ENCODE measurements at regions not wholly inside any gene's neighbourhood (a gene's known extent, or its start where the extent isn't known, plus 50 kb on each side); places are given as distances from the start of the nearest gene placed in this dataset.
A peak's percentile ranks its signal among the peaks of the same experiment; 100 is the strongest.

GRCh38 chr7:156558198-156558597 lies 82.4 kb upstream of the RNF32 start:
- Histone ChIP-seq H3K27me3 (no peaks in the 10 kb centered on the region), H3K4me3 (no peak overlapping the region), H3K9ac (no peak overlapping the region), H3K4me1 (no peaks in the 10 kb centered on the region), H4K20me1 (no peaks in the 10 kb centered on the region), H3K27ac (no peak overlapping the region), H3K36me3 (no peaks in the 10 kb centered on the region), H3K9me3 (replicated peaks in 1 of 11) (peaks cover 0 to 7% (median 4%) of the 10 kb centered on the region in 11 experiments; a peak in 18 of 22 replicates), H3K4me2 (no peak overlapping the region)
- no peak for TF ChIP-seq Cebpa-rat (IDR thresholded peaks at IDR 0.05)

GRCh38 chr7:156556083-156556482 lies 84.5 kb upstream of the RNF32 start:
- no peaks in the 10 kb centered on the region for H3K36me3 ChIP-seq
- TF ChIP-seq Cebpa-rat (IDR thresholded peaks at IDR 0.05), result no peak
- H3K9me3 ChIP-seq (replicated peaks in 1 of 11), result 0 out of 22 replicates have a peak, but pooled peaks cover 0 to under 1% (median 0%) of the 10 kb centered on the region in 11 experiments
- H3K27me3 ChIP-seq, result no peaks in the 10 kb centered on the region
- H3K4me3 ChIP-seq, result no peak overlapping the region
- H3K27ac ChIP-seq, result no peak overlapping the region
- no peaks in the 10 kb centered on the region for H3K4me1 ChIP-seq
- no peak overlapping the region for H3K9ac ChIP-seq
- H4K20me1 ChIP-seq, result no peaks in the 10 kb centered on the region
- H3K4me2 ChIP-seq, result no peak overlapping the region

- Histone ChIP-seq H3K27me3 (no peaks in the 10 kb centered on the region), H3K4me2 (no peak overlapping the region), H3K36me3 (no peaks in the 10 kb centered on the region), H4K20me1 (no peaks in the 10 kb centered on the region), H3K9ac (no peak overlapping the region), H3K27ac (no peak overlapping the region), H3K4me3 (no peak overlapping the region), H3K4me1 (peaks cover 0 to 2% (median 0%) of the 10 kb centered on the region in 10 experiments; a peak in 3 of 20 replicates), H3K9me3 (replicated peaks in 1 of 11) (peaks cover 0 to 15% (median 8%) of the 10 kb centered on the region in 11 experiments; a peak in 15 of 22 replicates)
- no peak for TF ChIP-seq Cebpa-rat (IDR thresholded peaks at IDR 0.05)
Measured at GRCh38 chr7:156554488-156554887, 86.1 kb upstream of the RNF32 start.

- Histone ChIP-seq H3K4me1 (peaks cover 6 to 48% (median 28%) of the 10 kb centered on the region in 10 experiments; a peak in 19 of 20 replicates), H3K27ac (no peak overlapping the region), H3K9me3 (replicated peaks in 1 of 11) (peaks cover 4 to 23% (median 18%) of the 10 kb centered on the region in 11 experiments; a peak in 17 of 22 replicates), H3K27me3 (peaks cover 0 to 14% (median 0%) of the 10 kb centered on the region in 11 experiments; a peak in 7 of 22 replicates), H3K4me2 (peak overlapping the region in 3 of 11 experiments; percentile 86 to 90 (median 87); a peak in 3 of 22 replicates), H4K20me1 (peaks cover 0 to 7% (median 0%) of the 10 kb centered on the region in 11 experiments; a peak in 1 of 22 replicates), H3K9ac (no peak overlapping the region), H3K36me3 (no peaks in the 10 kb centered on the region), H3K4me3 (no peak overlapping the region)
- TF ChIP-seq Cebpa-rat (IDR thresholded peaks at IDR 0.05), result no peak
Measured at GRCh38 chr7:156549636-156550035, 90.9 kb upstream of the RNF32 start.

GRCh38 chr7:156547884-156548561 lies 92.6 kb upstream of the RNF32 start:
- Histone ChIP-seq H3K27me3 (peaks cover 0 to 14% (median 0%) of the 10 kb centered on the region in 11 experiments; a peak in 7 of 22 replicates), H3K4me2 (peak overlapping the region; percentile 53 to 90 (median 70)), H3K27ac (peak overlapping the region in 1 of 11 experiments; percentile 21; a peak in 2 of 22 replicates), H3K4me1 (peaks cover 6 to 48% (median 28%) of the 10 kb centered on the region in 10 experiments; a peak in 19 of 20 replicates), H3K9me3 (replicated peaks in 1 of 11) (peaks cover 4 to 23% (median 19%) of the 10 kb centered on the region in 11 experiments; a peak in 17 of 22 replicates), H3K36me3 (no peaks in the 10 kb centered on the region), H4K20me1 (peaks cover 0 to 7% (median 0%) of the 10 kb centered on the region in 11 experiments; a peak in 1 of 22 replicates), H3K9ac (peak overlapping the region in 5 of 11 experiments; percentile 14 to 49 (median 28); a peak in 5 of 22 replicates), H3K4me3 (peak overlapping the region in 3 of 10 experiments; percentile 14 to 40 (median 35); a peak in 3 of 20 replicates)
- no peak for TF ChIP-seq Cebpa-rat (IDR thresholded peaks at IDR 0.05)

GRCh38 chr7:156545979-156546378 lies 94.6 kb upstream of the RNF32 start:
- H3K27ac ChIP-seq, result no peak overlapping the region
- no peak for TF ChIP-seq Cebpa-rat (IDR thresholded peaks at IDR 0.05)
- peaks cover 0 to 14% (median 0%) of the 10 kb centered on the region in 11 experiments; a peak in 7 of 22 replicates for H3K27me3 ChIP-seq

GRCh38 chr7:156544919-156545715 lies 95.5 kb upstream of the RNF32 start:
- no peak overlapping the region for H3K9ac ChIP-seq
- peak overlapping the region in 3 of 11 experiments; percentile 70 to 90 (median 87); a peak in 6 of 22 replicates for H3K4me2 ChIP-seq
- H3K4me1 ChIP-seq, result peaks cover 6 to 66% (median 43%) of the 10 kb centered on the region in 10 experiments; a peak in 19 of 20 replicates
- peaks cover 0 to 14% (median 0%) of the 10 kb centered on the region in 11 experiments; a peak in 7 of 22 replicates for H3K27me3 ChIP-seq
- TF ChIP-seq Cebpa-rat (IDR thresholded peaks at IDR 0.05), result no peak
- H3K36me3 ChIP-seq, result no peaks in the 10 kb centered on the region
- no peak overlapping the region for H3K4me3 ChIP-seq
- peaks cover 0 to 7% (median 0%) of the 10 kb centered on the region in 11 experiments; a peak in 1 of 22 replicates for H4K20me1 ChIP-seq
- H3K9me3 ChIP-seq (replicated peaks in 1 of 11), result peaks cover 4 to 20% (median 15%) of the 10 kb centered on the region in 11 experiments; a peak in 17 of 22 replicates
- H3K27ac ChIP-seq, result no peak overlapping the region

More at GRCh38 chr7:156545979-156546378, 94.6 kb upstream of the RNF32 start:
- Histone ChIP-seq H3K4me3 (no peak overlapping the region), H3K36me3 (no peaks in the 10 kb centered on the region), H3K4me2 (peak overlapping the region in 8 of 11 experiments; percentile 13 to 90 (median 78); a peak in 14 of 22 replicates), H4K20me1 (peaks cover 0 to 7% (median 0%) of the 10 kb centered on the region in 11 experiments; a peak in 1 of 22 replicates), H3K9me3 (replicated peaks in 1 of 11) (peaks cover 4 to 22% (median 19%) of the 10 kb centered on the region in 11 experiments; a peak in 17 of 22 replicates), H3K4me1 (peaks cover 6 to 60% (median 38%) of the 10 kb centered on the region in 10 experiments; a peak in 19 of 20 replicates), H3K9ac (no peak overlapping the region)

GRCh38 chr7:156543699-156544598 lies 96.6 kb upstream of the RNF32 start:
- Histone ChIP-seq H3K9ac (no peak overlapping the region), H3K27me3 (peaks cover 0 to 13% (median 0%) of the 10 kb centered on the region in 11 experiments; a peak in 7 of 22 replicates), H3K4me2 (no peak overlapping the region), H3K27ac (no peak overlapping the region), H3K36me3 (no peaks in the 10 kb centered on the region), H3K4me1 (peaks cover 6 to 61% (median 42%) of the 10 kb centered on the region in 10 experiments; a peak in 19 of 20 replicates), H3K9me3 (replicated peaks in 1 of 11) (peaks cover under 1 to 8% (median 4%) of the 10 kb centered on the region in 11 experiments; a peak in 14 of 22 replicates), H4K20me1 (peaks cover 0 to 7% (median 0%) of the 10 kb centered on the region in 11 experiments; a peak in 1 of 22 replicates), H3K4me3 (no peak overlapping the region)
- TF ChIP-seq Cebpa-rat (IDR thresholded peaks at IDR 0.05), result no peak

Data from BLaER1 treated with 17β-estradiol and CSF1 and Interleukin-3, amounts not matched to agents 10 nM and 100 nM (cell line).